Activated CD8-positive, alpha-beta memory T cell treated with anti-CD3 and anti-CD28 coated beads, Interleukin-2, amount 50 U/mL, for 4 hours (primary cell): ENCODE measurements at regions not wholly inside any gene's neighbourhood (a gene's known extent, or its start where the extent isn't known, plus 50 kb on each side); places are given as distances from the start of the nearest gene placed in this dataset.
A peak's percentile ranks its signal among the peaks of the same experiment; 100 is the strongest.

Source experiments
- DNase-seq: peaks from one replicate; pipeline ENCODE4 v3.0.0-alpha.2; 2020

GRCh38 chr11:103676413-103676812, 360.0 kb upstream of the DDI1 start:
- no peak for DNase-seq

- no peak for DNase-seq
Measured at GRCh38 chr11:103680826-103681225, 355.6 kb upstream of the DDI1 start.

GRCh38 chr11:103681855-103682254, 354.6 kb upstream of the DDI1 start:
- DNase-seq: no peak

GRCh38 chr11:103682318-103683184, 353.9 kb upstream of the DDI1 start:
- DNase-seq: peak; percentile 22

- no peak for DNase-seq
Measured at GRCh38 chr11:103683576-103683975, 352.9 kb upstream of the DDI1 start.

GRCh38 chr11:103688924-103689323, 347.5 kb upstream of the DDI1 start:
- DNase-seq: no peak

GRCh38 chr11:103690356-103690755, 346.1 kb upstream of the DDI1 start:
- no peak for DNase-seq

- DNase-seq: no peak
Measured at GRCh38 chr11:103696123-103696522, 340.3 kb upstream of the DDI1 start.

- DNase-seq: no peak
Measured at GRCh38 chr11:103699216-103699615, 337.2 kb upstream of the DDI1 start.

GRCh38 chr11:103699656-103700055, 336.8 kb upstream of the DDI1 start:
- DNase-seq: no peak

GRCh38 chr11:103700622-103701021, 335.8 kb upstream of the DDI1 start:
- no peak for DNase-seq

- no peak for DNase-seq
Measured at GRCh38 chr11:103703437-103703836, 333.0 kb upstream of the DDI1 start.

GRCh38 chr11:103703954-103704353, 332.5 kb upstream of the DDI1 start:
- no peak for DNase-seq

- DNase-seq: no peak
Measured at GRCh38 chr11:103705642-103706041, 330.8 kb upstream of the DDI1 start.

- no peak for DNase-seq
Measured at GRCh38 chr11:103709371-103709770, 327.1 kb upstream of the DDI1 start.

- DNase-seq: no peak
Measured at GRCh38 chr11:103714246-103714645, 322.2 kb upstream of the DDI1 start.

- no peak for DNase-seq
Measured at GRCh38 chr11:103716363-103716762, 320.1 kb upstream of the DDI1 start.

GRCh38 chr11:103727262-103727661, 309.2 kb upstream of the DDI1 start:
- DNase-seq: no peak

- DNase-seq: no peak
Measured at GRCh38 chr11:103729617-103730016, 306.8 kb upstream of the DDI1 start.

GRCh38 chr11:103730131-103730940, 306.1 kb upstream of the DDI1 start:
- no peak for DNase-seq

GRCh38 chr11:103731670-103732069, 304.8 kb upstream of the DDI1 start:
- DNase-seq: no peak

GRCh38 chr11:103733889-103734288, 302.6 kb upstream of the DDI1 start:
- DNase-seq: no peak

GRCh38 chr11:103735497-103736032, 300.9 kb upstream of the DDI1 start:
- no peak for DNase-seq
